ENCODE measurements at regions not wholly inside any gene's neighbourhood (a gene's known extent, or its start where the extent isn't known, plus 50 kb on each side); places are given as distances from the start of the nearest gene placed in this dataset.

- no peak for TF ChIP-seq POLR2A (IDR thresholded peaks at IDR 0.05)
- TF ChIP-seq CTCF (IDR thresholded peaks at IDR 0.05) = no peak
These were observed 74.0 kb upstream of the TOP1 start for GRCh38 chr20:40954521-40955165.
